GM12878 (cell line): ENCODE measurements at regions not wholly inside any gene's neighbourhood (a gene's known extent, or its start where the extent isn't known, plus 50 kb on each side); places are given as distances from the start of the nearest gene placed in this dataset.

ENCODE experiments used
- ATAC-seq: fragments of 200-7000 bp; cut with Tn5 transposase; 3 replicates; pipeline ENCODE4 v1.9.1; 2020; ENCODE audit warnings: mild to moderate bottlenecking, moderate library complexity
- BruUV-seq: library from RNA; stranded (reverse); fragments of 400-500 nt; replicated peaks from 2 replicates; lab custom pipeline; 2021; lab: Mats Ljungman, UMichigan
- CTCF ChIA-PET: fragments of 300-600 bp; sonication (Branson Sonifier 250); formaldehyde crosslinking; extraction: SDS; loops from one replicate; lab custom pipeline; 2021; ENCODE audit warnings: inconsistent platforms; lab: Yijun Ruan, JAX
- POLR2A ChIA-PET: fragments of 350-600 bp; formaldehyde crosslinking; extraction: SDS; loops from one replicate; lab custom pipeline; 2021; ENCODE audit warnings: inconsistent platforms; lab: Charles Lee
- RAD21 ChIA-PET: fragments of 300-600 bp; sonication (Branson Sonifier 250); formaldehyde crosslinking; loops from one replicate; lab custom pipeline; 2023; ENCODE audit warnings: antibody characterized with exemption; ENCODE audit not compliant: unreplicated experiment; lab: Charles Lee
- SMC1A ChIA-PET: fragments of 300-600 bp; sonication (Branson Sonifier 250); formaldehyde crosslinking; loops from one replicate; lab custom pipeline; 2023; ENCODE audit not compliant: unreplicated experiment, uncharacterized antibody; lab: Charles Lee
- DNase-seq: peaks from one replicate; pipeline ENCODE4 v3.0.0-alpha.2; 2011; ENCODE audit warnings: low read depth, low spot score
- FAIRE-seq: peaks from 3 replicates; lab custom pipeline; 2011; peaks lifted over from hg19 to GRCh38; lab: Jason Lieb, UNC
- H2AFZ ChIP-seq: 2 replicates; pipeline ENCODE4 v1.6.0; 2011; ENCODE audit warnings: low read depth, low read length, control low read depth; ENCODE audit not compliant: control insufficient read depth
- H3K27ac ChIP-seq: 2 replicates; pipeline ENCODE4 v1.5.1; 2011; ENCODE audit warnings: control low read depth; ENCODE audit not compliant: control insufficient read depth, insufficient read depth
- H3K27me3 ChIP-seq, 2 experiments: replicated peaks in 1 of 2; 2 replicates each; pipeline versions ENCODE4 v1.6.0 to v1.6.1; 2011; ENCODE audit warnings: low read length in 1 of 2; ENCODE audit not compliant: control insufficient read depth in 2 of 2, insufficient read depth in 2 of 2
- H3K36me3 ChIP-seq, 2 experiments: 2 replicates each; pipeline ENCODE4 v1.5.1; 2011; ENCODE audit warnings: low read length in 1 of 2; ENCODE audit not compliant: control insufficient read depth in 2 of 2, insufficient read depth in 2 of 2
- H3K4me1 ChIP-seq: 2 replicates; pipeline ENCODE4 v1.6.1; 2011; ENCODE audit warnings: mild to moderate bottlenecking, low read length, moderate library complexity, mixed read lengths; ENCODE audit not compliant: control insufficient read depth, insufficient read depth
- H3K4me2 ChIP-seq: 2 replicates; pipeline ENCODE4 v1.6.0; 2011; ENCODE audit warnings: control low read depth; ENCODE audit not compliant: control insufficient read depth, insufficient read depth
- H3K4me3 ChIP-seq: fragments of 200-600 bp; sonication (generic); 2 replicates; pipeline ENCODE4 v1.5.1; 2016
- H3K79me2 ChIP-seq: 2 replicates; pipeline ENCODE4 v1.6.0; 2011; ENCODE audit warnings: low read length; ENCODE audit not compliant: control insufficient read depth, insufficient read depth
- H3K9ac ChIP-seq: 2 replicates; pipeline ENCODE4 v1.8.0; 2011; ENCODE audit warnings: low read length, control low read depth, mixed read lengths; ENCODE audit not compliant: control insufficient read depth, insufficient read depth
- H3K9me3 ChIP-seq: replicated peaks from 3 replicates; pipeline ENCODE4 v1.5.1; 2011; ENCODE audit warnings: mild to moderate bottlenecking, low read length; ENCODE audit not compliant: control insufficient read depth, insufficient read depth
- H4K20me1 ChIP-seq: 2 replicates; pipeline ENCODE4 v1.6.0; 2011; ENCODE audit not compliant: control insufficient read depth, insufficient read depth
- ASH2L ChIP-seq: fragments of 300-600, 200-600 bp; sonication (generic); IDR thresholded peaks from 2 replicates; pipeline ENCODE4 v1.6.1; 2017; ENCODE audit warnings: low read depth, mild to moderate bottlenecking, borderline replicate concordance
- BCL11A ChIP-seq: IDR thresholded peaks from 2 replicates; pipeline ENCODE4 v1.6.1; 2011; ENCODE audit warnings: low read depth, low read length
- EZH2 ChIP-seq: IDR thresholded peaks from 2 replicates; pipeline ENCODE4 v1.6.1; 2012; ENCODE audit warnings: low read depth, mild to moderate bottlenecking, control low read depth, inconsistent platforms, low read length, borderline replicate concordance; ENCODE audit not compliant: control insufficient read depth
- MYB ChIP-seq: fragments of 150-350 bp; IDR thresholded peaks from 2 replicates; pipeline ENCODE4 v1.6.1; 2014; ENCODE audit warnings: mild to moderate bottlenecking, low read depth, low read length, borderline replicate concordance
- PKNOX1 ChIP-seq: fragments of 450-650 bp; IDR thresholded peaks from 2 replicates; pipeline ENCODE4 v1.6.1; 2016; ENCODE audit warnings: mild to moderate bottlenecking
- POLR2AphosphoS2 ChIP-seq: IDR thresholded peaks from 2 replicates; pipeline ENCODE4 v1.6.1; 2011; ENCODE audit warnings: low read depth, mild to moderate bottlenecking, low read length, improper control_type of control experiment, moderate library complexity
- POLR2AphosphoS5 ChIP-seq: IDR thresholded peaks from 2 replicates; pipeline ENCODE4 v1.6.1; 2011; ENCODE audit warnings: mild to moderate bottlenecking, low read length, inconsistent platforms
- RB1 ChIP-seq: fragments of 450-650 bp; formaldehyde crosslinking; IDR thresholded peaks from 2 replicates; pipeline ENCODE4 v1.6.1; 2017; ENCODE audit warnings: mild to moderate bottlenecking, borderline replicate concordance
- RELA ChIP-seq: fragments of 450-650 bp; IDR thresholded peaks from 2 replicates; pipeline ENCODE4 v1.8.0; 2014; ENCODE audit warnings: borderline replicate concordance; ENCODE audit not compliant: partially characterized antibody
- SPI1 ChIP-seq: IDR thresholded peaks from 2 replicates; pipeline ENCODE4 v1.6.1; 2011; ENCODE audit warnings: low read depth, mild to moderate bottlenecking, low read length, moderate library complexity, borderline replicate concordance; ENCODE audit not compliant: insufficient read depth
- STAT1 ChIP-seq: fragments of 450-650 bp; conservative IDR thresholded peaks from 2 replicates; pipeline ENCODE4 v1.6.1; 2014; ENCODE audit warnings: antibody characterized with exemption, mild to moderate bottlenecking
- YBX1 ChIP-seq: fragments of 450-650 bp; IDR thresholded peaks from 2 replicates; pipeline ENCODE4 v1.6.1; 2016; ENCODE audit warnings: antibody characterized with exemption
- WGBS: methylation state at CpG from one replicate; pipeline ENCODE4 v1.1.6; 2016; ENCODE audit warnings: low lambda C conversion rate; ENCODE audit not compliant: insufficient replicate concordance, insufficient coverage; ENCODE audit errors: missing lambda C conversion rate; 5-methylcytosine and 5-hydroxymethylcytosine counted together
- in situ Hi-C: fragments of 300-500 bp; cut with MboI; formaldehyde crosslinking; loops from 9 replicates; pipeline ENCODE4 v1.14.3; 2018; ENCODE audit warnings: mixed read lengths
- intact Hi-C: fragments of 100-400 bp; cut with micrococcal nuclease; formaldehyde crosslinking; loops from one replicate; pipeline ENCODE4 v1.14.2; 2022; ENCODE audit not compliant: unreplicated experiment

DNA sequence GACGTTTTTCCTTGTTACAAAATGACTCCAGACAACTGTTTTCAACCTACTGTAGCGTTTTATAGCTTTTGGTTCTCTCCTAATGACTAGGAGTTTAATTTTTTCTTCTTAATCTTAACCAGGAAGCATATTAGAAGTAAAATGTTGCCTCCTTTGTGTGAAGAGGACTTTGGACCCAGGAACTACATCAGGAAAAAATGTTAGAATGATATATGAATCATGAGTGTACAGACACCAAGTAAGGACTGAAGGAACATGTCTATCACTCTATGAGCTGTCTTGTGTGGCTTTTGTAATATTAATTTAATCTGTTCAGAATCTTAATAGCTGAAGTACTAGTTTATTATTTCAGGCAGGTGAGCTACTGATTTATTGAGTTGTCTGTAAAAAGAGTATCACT is 71.0 kb upstream of the MARCKS start:
- CTCF ChIA-PET = interaction anchor here (0.6 to 1.4 kb wide), 2 partner anchors 449 to 480 kb away, joined by 3 read pairs; no protein-coding TSS in a partner anchor
- H3K27ac ChIP-seq = no peak overlapping the region
- TF ChIP-seq RELA (no peak), SPI1 (no peak), BCL11A (no peak), POLR2AphosphoS5 (no peak), ASH2L (no peak), RB1 (no peak), POLR2AphosphoS2 (no peak), MYB (no peak), YBX1 (no peak), EZH2 (no peak), PKNOX1 (no peak), STAT1 (no peak)
- TF ChIP-seq, all 136 proteins: peak for 0
- Histone ChIP-seq H3K36me3 (no peaks in the 10 kb centered on the region), H3K4me1 (no peaks in the 10 kb centered on the region), H4K20me1 (no peaks in the 10 kb centered on the region), H3K9me3 (no peaks in the 10 kb centered on the region), H3K9ac (no peak overlapping the region), H3K4me2 (no peak overlapping the region), H2AFZ (no peak overlapping the region), H3K4me3 (no peak overlapping the region), H3K27me3 (no peaks in the 10 kb centered on the region), H3K79me2 (no peaks in the 10 kb centered on the region)
- ChIA-PET SMC1A (interaction anchor here (0.8 to 2.4 kb wide), 9 partner anchors 10 to 70 kb away, joined by 3 to 11 read pairs (median 3); no protein-coding TSS in a partner anchor), RAD21 (no interaction called here), POLR2A (no interaction called here)
- 55% methylated on average over 2 of the region's 2 CpGs for WGBS
- ATAC-seq (no peak), FAIRE-seq (no peak), DNase-seq (no peak)
- intact Hi-C loops (no loop called here), in situ Hi-C loops (no loop called here)
- no TSS peak for BruUV-seq
